IPS-18a (cell line): ENCODE measurements at regions not wholly inside any gene's neighbourhood (a gene's known extent, or its start where the extent isn't known, plus 50 kb on each side); places are given as distances from the start of the nearest gene placed in this dataset.

Experiments used
- H3K27ac ChIP-seq: one replicate; pipeline ENCODE4 v1.5.1; 2013; ENCODE audit warnings: low read length
- H3K27me3 ChIP-seq: one replicate; pipeline ENCODE4 v1.6.1; 2013; ENCODE audit warnings: mild to moderate bottlenecking, low read length; ENCODE audit not compliant: control insufficient read depth, insufficient read depth
- H3K36me3 ChIP-seq: one replicate; pipeline ENCODE4 v1.6.1; 2013; ENCODE audit warnings: low read depth, low read length; ENCODE audit not compliant: control insufficient read depth
- H3K4me1 ChIP-seq: one replicate; pipeline ENCODE4 v1.6.1; 2013; ENCODE audit warnings: low read depth, low read length; ENCODE audit not compliant: control insufficient read depth
- H3K4me3 ChIP-seq: one replicate; pipeline ENCODE4 v1.5.1; 2013; ENCODE audit warnings: low read length
- H3K9ac ChIP-seq: one replicate; pipeline ENCODE4 v1.6.1; 2013; ENCODE audit warnings: mild to moderate bottlenecking, low read length, moderate library complexity
- H3K9me3 ChIP-seq: one replicate; pipeline ENCODE4 v1.6.1; 2013; ENCODE audit warnings: low read depth, low read length; ENCODE audit not compliant: control insufficient read depth

DNA sequence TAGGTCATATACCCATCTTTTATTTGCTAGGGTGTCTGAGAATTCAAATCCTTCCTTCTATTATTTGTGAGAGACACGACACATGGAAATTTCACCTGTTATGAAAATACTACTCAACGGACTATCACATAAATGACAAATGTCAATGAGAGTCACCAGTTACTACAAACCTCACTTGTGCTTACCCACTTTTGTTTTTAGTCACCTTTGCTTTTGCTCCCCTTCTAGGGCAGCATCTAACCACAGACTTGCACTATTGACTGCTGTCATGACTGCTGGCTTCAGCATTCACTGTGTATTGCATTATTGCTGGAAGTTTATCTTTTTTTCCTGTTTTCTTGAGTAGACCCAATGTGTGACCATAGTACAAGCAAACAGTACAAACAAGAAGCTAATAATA, 1048.0 kb downstream of the PLA2G4A start:
- H3K27me3 ChIP-seq, result no peaks in the 10 kb centered on the region
- no peaks in the 10 kb centered on the region for H3K9me3 ChIP-seq
- H3K9ac ChIP-seq, result no peak overlapping the region
- H3K4me3 ChIP-seq, result no peak overlapping the region
- peaks cover 19% of the 10 kb centered on the region for H3K4me1 ChIP-seq
- H3K36me3 ChIP-seq, result no peaks in the 10 kb centered on the region
- H3K27ac ChIP-seq, result no peak overlapping the region

DNA sequence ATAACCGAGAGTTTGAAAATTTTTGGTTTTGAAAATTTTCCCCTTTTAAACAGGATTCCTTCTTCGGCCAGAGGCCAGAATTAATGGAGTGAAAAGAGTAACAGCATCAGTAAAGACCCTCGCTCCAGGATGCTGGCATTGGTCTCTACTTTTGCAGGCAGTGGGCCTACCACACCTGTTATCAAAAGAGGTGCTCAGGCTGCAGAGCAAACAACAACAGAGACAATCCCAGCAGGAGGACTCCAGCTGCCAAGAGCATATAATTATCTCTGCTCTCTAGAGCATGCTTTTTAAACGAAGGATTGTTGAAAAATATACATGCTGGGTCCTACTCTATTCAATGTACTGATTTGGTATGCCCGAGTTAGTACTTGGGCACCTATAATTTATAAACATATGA, 1048.5 kb downstream of the PLA2G4A start:
- Histone ChIP-seq H3K27me3 (no peaks in the 10 kb centered on the region), H3K4me3 (no peak overlapping the region), H3K9me3 (no peaks in the 10 kb centered on the region), H3K27ac (no peak overlapping the region), H3K9ac (no peak overlapping the region), H3K36me3 (no peaks in the 10 kb centered on the region), H3K4me1 (peaks cover 19% of the 10 kb centered on the region)

DNA sequence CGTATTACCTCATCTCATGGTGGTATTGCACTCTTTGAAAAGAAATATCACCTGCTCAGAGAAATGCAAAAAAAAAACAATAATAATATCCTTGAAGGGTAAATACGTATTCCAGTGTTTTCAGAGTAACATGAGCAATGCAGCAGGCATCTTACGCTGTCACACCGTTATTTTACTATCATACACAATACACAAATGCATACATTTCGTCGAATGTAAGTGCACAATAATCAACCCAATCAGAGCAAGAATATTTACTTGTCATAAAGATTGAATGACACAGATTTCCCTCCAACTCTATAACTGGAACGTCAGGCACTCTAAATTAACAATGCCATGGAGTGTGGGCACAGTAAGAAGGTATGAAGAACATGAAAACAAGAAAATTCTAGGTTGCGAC, 1050.1 kb downstream of the PLA2G4A start:
- H3K9me3 ChIP-seq, result no peaks in the 10 kb centered on the region
- no peak overlapping the region for H3K27ac ChIP-seq
- H3K27me3 ChIP-seq, result no peaks in the 10 kb centered on the region
- H3K9ac ChIP-seq, result no peak overlapping the region
- H3K36me3 ChIP-seq, result no peaks in the 10 kb centered on the region
- H3K4me1 ChIP-seq, result peaks cover 19% of the 10 kb centered on the region
- no peak overlapping the region for H3K4me3 ChIP-seq

DNA sequence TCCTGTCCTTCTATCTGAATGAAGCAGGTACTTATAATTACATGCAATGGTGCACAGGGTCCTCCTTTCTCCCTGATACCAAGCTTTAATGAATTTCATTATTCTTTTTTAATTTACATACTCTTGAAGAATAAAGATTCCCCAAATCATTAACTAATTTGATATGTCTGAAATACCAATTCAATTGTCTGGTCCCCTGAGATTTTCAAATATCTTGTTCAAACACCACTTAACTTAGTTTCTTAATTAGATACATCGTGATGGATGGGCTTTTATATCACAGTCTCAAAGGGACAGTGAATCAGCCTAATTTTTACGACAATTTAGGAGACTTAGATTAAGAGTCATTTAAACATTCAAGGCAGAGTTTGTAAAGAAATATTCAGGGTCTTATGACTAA, 1054.6 kb downstream of the PLA2G4A start:
- peaks cover 12% of the 10 kb centered on the region for H3K4me1 ChIP-seq
- H3K27ac ChIP-seq, result no peak overlapping the region
- no peak overlapping the region for H3K9ac ChIP-seq
- H3K9me3 ChIP-seq, result no peaks in the 10 kb centered on the region
- no peaks in the 10 kb centered on the region for H3K36me3 ChIP-seq
- no peaks in the 10 kb centered on the region for H3K27me3 ChIP-seq
- no peak overlapping the region for H3K4me3 ChIP-seq

DNA sequence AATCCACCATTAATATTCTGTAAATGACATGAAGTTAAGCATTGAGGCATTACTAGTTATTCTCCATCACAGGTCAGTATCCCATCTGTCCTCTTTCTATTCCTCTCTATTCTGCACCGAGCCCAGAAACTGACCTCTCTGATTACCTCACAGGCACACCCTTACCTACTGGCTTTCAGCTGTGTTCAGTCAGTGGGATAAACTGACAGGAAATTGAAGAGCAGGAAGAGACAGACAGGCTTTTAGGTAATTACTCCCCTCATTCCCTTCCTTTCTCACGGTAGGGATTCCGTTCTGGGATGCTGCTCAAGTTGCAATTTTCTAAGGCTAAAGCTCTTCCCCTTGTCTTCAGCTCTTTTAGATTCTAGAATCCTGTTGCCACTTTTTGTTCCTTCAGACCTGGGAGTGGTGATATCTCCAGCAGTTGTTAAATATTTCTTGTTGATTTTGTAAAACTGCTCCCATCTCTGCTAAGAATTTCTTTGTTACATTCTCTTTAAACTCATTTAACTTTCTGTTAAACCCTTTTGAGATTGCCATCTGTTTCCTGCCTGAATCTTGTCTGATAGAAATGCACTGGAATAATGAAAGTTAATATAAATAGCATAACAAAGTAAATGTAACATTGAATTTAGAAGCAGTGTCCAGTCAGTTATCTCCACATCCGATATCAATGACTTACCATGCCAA, 1063.4 kb downstream of the PLA2G4A start:
- Histone ChIP-seq H3K27ac (no peak overlapping the region), H3K9me3 (no peaks in the 10 kb centered on the region), H3K4me3 (no peak overlapping the region), H3K9ac (no peak overlapping the region), H3K27me3 (no peaks in the 10 kb centered on the region), H3K36me3 (no peaks in the 10 kb centered on the region), H3K4me1 (peaks cover 7% of the 10 kb centered on the region)

DNA sequence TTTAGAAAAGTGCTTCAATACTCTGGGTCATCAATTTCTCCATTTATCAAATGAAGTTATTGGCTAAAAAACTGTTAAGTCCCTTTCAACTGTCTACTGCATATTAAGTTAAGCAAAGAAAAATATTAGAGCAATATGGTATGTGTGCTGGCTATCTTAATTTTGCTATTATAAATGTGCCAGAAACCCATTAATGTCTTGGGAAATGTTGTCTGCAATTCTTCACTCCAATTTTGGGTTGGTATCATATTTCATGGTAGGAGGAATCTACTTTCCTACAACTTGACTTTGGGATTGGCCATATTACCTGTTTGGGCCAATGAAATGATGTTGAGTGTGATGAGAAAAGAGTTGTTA, 1063.9 kb downstream of the PLA2G4A start:
- Histone ChIP-seq H3K27me3 (no peaks in the 10 kb centered on the region), H3K27ac (no peak overlapping the region), H3K36me3 (no peaks in the 10 kb centered on the region), H3K9me3 (no peaks in the 10 kb centered on the region), H3K4me3 (no peak overlapping the region), H3K9ac (no peak overlapping the region), H3K4me1 (peaks cover 7% of the 10 kb centered on the region)

DNA sequence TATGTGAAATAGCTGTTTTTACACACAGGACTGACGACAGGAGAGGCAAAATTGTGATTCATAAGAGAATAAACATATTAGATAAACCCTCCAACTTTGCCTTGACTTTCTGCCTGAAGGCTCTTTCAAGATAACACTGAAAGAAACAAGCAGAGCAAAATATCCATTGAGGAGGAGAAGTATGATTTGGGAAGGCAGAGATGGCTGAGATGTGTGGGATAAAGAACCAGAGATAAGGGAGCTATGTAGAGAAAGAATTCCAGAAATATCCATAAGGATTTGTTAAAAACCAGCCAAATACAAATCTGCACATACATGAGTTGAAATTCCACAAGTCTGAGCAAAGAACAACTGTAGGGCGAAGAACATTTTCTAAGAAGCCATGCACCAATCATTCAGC, 1064.7 kb downstream of the PLA2G4A start:
- Histone ChIP-seq H3K27me3 (no peaks in the 10 kb centered on the region), H3K4me3 (no peak overlapping the region), H3K9me3 (no peaks in the 10 kb centered on the region), H3K4me1 (peaks cover 7% of the 10 kb centered on the region), H3K27ac (no peak overlapping the region), H3K9ac (no peak overlapping the region), H3K36me3 (no peaks in the 10 kb centered on the region)

DNA sequence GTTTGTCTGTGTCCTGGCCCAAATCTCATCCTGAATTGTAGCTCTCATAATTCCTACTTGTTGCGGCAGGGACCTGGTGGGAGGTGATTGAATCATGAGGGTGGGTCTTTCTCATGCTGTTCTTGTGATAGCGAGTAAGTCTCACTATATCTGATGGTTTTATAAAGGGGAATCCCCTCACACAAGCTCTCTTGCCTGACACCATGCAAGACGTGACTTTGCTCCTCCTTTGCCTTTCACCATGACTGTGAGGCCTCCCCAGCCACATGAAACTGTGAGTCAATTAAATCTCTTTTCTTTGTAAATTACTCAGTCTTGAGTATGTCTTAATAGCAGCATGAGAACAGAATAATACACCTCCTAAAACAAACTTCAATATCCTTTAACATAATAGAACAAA, 1065.6 kb downstream of the PLA2G4A start:
- no peak overlapping the region for H3K4me3 ChIP-seq

DNA sequence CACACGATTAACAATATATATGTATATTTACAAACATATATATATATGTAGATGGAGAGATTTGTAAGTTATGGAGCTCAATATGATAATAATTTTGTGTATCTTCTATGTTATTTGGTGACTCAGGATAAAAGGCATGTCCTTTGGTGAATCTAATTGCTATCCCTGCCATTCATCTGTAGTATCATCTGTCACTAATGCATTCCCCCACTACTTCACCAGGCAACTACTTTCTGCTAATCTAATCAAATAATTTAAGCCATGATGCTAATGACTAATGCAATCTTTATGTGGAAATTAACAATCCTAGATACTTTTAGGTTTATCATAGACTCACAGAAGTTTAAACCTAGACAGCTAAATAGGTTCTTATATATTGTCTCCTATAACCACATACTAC, 1074.5 kb downstream of the PLA2G4A start:
- no peaks in the 10 kb centered on the region for H3K27me3 ChIP-seq
- H3K9me3 ChIP-seq, result no peaks in the 10 kb centered on the region
- no peaks in the 10 kb centered on the region for H3K4me1 ChIP-seq
- no peak overlapping the region for H3K4me3 ChIP-seq
- no peaks in the 10 kb centered on the region for H3K36me3 ChIP-seq
- H3K9ac ChIP-seq, result no peak overlapping the region
- no peak overlapping the region for H3K27ac ChIP-seq

More for the DNA sequence above, 1065.6 kb downstream of the PLA2G4A start:
- H3K36me3 ChIP-seq, result no peaks in the 10 kb centered on the region
- H3K9me3 ChIP-seq, result no peaks in the 10 kb centered on the region
- H3K27ac ChIP-seq, result no peak overlapping the region
- H3K9ac ChIP-seq, result no peak overlapping the region
- no peaks in the 10 kb centered on the region for H3K27me3 ChIP-seq
- H3K4me1 ChIP-seq, result peaks cover 7% of the 10 kb centered on the region

DNA sequence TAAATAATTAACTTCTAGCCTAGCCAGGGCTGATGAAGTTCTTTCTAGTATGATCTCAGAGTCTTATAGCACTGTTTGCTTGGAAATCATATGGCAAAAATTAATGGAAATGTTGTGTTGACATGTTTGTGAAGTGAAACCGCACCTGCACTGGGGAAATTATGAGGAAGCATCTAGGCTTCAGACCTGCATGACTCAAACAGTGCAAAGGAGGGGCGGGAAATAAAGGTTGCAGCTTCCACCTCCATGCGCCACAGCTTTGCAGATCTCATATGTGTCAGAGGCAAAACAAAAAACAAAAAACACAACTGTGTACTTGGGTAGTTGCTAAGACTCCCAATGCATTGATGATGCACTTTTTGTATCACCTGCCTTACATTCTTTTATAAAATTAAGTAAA, 1080.6 kb downstream of the PLA2G4A start:
- H3K9ac ChIP-seq, result no peak overlapping the region
- H3K27ac ChIP-seq, result no peak overlapping the region
- peaks cover 9% of the 10 kb centered on the region for H3K4me1 ChIP-seq
- no peak overlapping the region for H3K4me3 ChIP-seq
- no peaks in the 10 kb centered on the region for H3K27me3 ChIP-seq
- H3K9me3 ChIP-seq, result no peaks in the 10 kb centered on the region
- H3K36me3 ChIP-seq, result no peaks in the 10 kb centered on the region

DNA sequence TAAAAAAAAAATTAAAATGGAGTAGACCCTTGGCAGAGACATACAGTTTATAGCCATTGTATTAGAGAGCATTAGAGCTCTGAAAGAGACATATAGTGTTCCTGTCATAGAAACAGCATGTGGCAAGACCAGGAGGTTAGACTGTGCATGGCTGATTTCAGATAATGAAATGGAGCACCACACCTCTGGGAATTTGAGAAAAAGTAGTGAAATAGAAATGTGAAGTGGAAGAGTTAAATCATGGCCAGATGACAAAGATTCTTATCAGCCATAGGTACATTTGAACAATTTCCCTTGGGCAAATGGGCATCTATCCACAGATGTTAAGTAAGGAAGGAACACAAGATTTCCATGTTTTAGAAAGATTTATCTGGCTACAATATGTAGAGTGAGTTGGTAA, 1083.1 kb downstream of the PLA2G4A start:
- no peak overlapping the region for H3K9ac ChIP-seq
- H3K27ac ChIP-seq, result no peak overlapping the region
- no peaks in the 10 kb centered on the region for H3K27me3 ChIP-seq
- H3K4me1 ChIP-seq, result peaks cover 9% of the 10 kb centered on the region
- H3K36me3 ChIP-seq, result no peaks in the 10 kb centered on the region
- no peak overlapping the region for H3K4me3 ChIP-seq
- no peaks in the 10 kb centered on the region for H3K9me3 ChIP-seq

DNA sequence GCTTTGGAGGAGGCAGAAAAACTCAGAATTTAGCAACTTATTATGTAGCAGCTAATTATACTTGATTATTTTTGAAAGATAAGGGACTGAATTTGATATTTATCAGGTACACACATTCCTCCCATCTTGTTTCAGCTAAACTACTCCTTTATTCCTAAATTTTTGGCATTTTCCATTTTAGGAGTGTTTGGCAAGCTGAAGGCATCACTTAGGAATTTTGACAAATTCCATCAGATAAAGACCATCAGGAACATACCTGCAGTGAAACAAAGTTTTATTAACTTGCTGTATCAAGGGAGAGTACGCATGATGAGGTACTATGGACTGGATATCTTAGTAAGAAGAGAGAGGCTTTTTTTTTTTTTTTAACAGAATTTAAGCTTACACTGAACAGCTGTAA, 1092.2 kb downstream of the PLA2G4A start:
- no peak overlapping the region for H3K27ac ChIP-seq
- H3K4me1 ChIP-seq, result no peaks in the 10 kb centered on the region
- no peaks in the 10 kb centered on the region for H3K9me3 ChIP-seq
- no peak overlapping the region for H3K4me3 ChIP-seq
- no peaks in the 10 kb centered on the region for H3K36me3 ChIP-seq
- H3K27me3 ChIP-seq, result no peaks in the 10 kb centered on the region
- H3K9ac ChIP-seq, result no peak overlapping the region
